ENCODE measurements at regions not wholly inside any gene's neighbourhood (a gene's known extent, or its start where the extent isn't known, plus 50 kb on each side); places are given as distances from the start of the nearest gene placed in this dataset.
"Not testable (repeated sequence)": the region's sequence is repeated elsewhere in the genome, so short reads cannot be mapped to it uniquely, and the experiment has no call there.

DNA sequence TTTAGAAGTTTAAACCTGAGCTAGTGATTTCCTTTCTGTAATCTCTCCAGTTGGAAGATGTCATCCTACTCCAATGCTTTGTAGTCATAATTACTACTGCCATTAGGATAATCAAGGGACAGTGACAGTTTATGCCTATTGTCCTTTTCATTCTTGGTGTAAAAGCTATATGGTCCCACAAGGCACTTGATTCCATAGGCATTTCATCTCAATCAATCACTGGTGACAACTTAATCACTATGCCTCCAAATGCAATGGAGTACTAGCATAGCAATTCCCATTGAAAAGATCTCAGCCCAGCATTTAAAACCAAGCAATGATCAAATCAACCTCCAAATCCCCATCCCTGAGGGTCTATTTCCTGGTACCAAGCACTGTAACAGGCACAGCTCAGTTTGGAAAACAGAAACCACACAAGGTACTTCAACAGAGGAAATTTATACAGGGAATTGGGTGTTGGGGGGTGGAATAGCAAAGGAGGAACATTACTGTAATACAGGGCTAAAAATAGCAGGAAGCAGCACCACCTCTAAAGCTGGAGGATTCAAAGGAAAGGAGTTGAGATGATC is 51.0 kb downstream of the FHIP2A start:
- no peak for DNase-seq (ENCODE audit: low spot score)

DNA sequence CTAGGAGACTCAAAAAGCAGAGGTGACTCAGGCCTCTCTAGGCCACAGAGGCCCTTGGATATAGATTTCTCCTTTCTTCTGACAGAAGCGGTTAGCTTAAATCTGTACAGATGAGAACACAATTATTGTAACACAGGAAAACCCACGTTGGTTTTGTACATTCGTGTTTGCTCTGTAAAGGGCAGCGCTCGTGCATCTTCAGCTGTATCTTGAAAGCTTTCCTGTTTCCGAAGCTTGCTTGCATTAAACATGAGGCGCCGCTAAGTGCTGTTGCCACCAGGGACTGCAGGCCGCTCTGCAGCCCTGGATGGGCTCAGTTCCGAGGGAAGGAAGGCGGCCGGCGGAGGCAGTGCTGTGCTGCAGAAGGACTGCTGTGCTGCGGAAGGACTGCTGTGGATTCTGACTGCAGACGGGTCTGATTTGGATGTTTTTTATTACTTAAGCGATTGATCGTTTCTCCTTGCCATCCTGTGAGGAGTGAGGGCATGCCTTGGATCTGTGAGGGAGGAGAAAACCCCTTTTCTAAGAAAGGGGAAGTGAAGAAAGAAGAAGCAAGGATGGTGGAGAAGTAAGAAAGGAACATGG is 53.3 kb downstream of the FHIP2A start:
- no peak for DNase-seq (ENCODE audit: low spot score)

- DNase-seq (ENCODE audit: low spot score): not testable (repeated sequence)
Measured at GRCh38 chr10:114875590-114876081, 54.1 kb downstream of the FHIP2A start.

DNA sequence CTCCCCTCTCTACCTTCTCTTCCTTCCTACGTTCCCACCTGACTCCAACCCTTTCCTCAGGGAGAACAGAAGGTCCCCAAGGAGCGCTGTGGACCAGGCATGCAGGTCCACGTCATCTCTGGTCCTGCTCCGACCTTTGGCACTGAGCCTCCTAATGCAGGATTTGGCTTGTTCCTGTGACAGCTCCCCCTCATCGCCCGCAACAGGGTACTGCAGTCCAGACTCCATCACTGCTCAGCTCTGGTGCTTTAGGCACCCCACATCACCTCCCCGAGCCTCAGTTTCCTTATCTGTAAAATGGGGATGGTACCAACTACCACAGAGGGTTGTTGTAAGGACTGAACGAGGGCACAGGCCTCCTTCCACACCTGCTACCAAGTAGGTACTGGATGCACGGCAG is 54.6 kb downstream of the FHIP2A start:
- DNase-seq (ENCODE audit: low spot score): no peak

DNA sequence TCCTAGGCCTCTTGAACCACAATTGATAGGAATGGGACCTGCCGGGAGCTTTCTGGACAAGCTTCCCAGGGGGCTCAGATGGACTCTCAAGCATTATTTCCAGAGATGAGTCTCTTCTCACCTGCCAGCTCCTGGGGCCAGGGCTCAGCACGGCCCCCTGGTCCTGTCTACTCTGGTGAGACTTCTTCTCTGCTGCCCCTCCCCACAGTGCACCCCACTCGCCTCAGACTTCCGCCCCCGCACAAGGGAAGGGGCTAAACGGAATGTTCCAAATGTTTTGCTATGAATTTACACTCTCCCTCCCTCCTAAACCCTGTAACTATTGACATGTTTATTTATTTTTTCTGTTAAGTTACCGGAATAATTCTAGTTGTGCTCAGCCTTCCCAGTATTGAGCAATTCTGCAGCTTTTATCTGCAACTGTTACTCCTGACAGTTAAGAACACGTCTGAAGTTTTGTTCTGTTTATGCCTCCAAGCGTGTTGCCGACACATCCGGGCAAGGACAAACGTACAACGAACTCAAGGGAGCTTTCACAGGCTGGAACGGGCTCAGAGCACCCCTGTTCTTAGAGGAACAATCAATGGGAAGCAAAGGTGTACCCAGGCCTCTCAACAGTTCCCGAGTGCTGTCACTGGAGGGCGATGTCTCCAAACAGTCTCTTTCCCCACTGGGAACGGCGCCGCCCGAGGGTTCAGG is 55.2 kb downstream of the FHIP2A start:
- peak; percentile 81 for DNase-seq (ENCODE audit: low spot score)

- DNase-seq (ENCODE audit: low spot score): no peak
Measured at GRCh38 chr10:114877301-114877644, 55.7 kb downstream of the FHIP2A start.

DNA sequence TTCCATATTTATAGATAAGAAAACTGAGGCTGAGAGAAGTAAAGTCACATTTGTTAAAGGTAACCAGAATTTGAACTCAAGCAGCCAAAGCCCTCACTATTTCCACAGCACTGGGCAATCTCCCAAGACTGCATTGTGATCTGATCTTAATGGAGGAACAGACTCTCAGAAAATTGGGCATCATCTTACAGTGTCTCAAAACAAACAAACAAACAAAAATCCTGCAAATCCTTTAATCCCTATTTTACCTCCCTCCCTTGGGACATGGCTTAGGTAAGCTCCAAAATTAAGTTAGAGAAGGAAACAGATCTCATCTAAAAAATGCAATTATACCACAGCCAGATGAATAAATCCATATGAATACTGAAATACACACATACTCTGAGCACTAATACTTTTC is 57.5 kb downstream of the FHIP2A start:
- no peak for DNase-seq (ENCODE audit: low spot score)

- peak; percentile 62 for DNase-seq (ENCODE audit: low spot score)
Measured at GRCh38 chr10:114879541-114880158, 58.1 kb downstream of the FHIP2A start.

DNA sequence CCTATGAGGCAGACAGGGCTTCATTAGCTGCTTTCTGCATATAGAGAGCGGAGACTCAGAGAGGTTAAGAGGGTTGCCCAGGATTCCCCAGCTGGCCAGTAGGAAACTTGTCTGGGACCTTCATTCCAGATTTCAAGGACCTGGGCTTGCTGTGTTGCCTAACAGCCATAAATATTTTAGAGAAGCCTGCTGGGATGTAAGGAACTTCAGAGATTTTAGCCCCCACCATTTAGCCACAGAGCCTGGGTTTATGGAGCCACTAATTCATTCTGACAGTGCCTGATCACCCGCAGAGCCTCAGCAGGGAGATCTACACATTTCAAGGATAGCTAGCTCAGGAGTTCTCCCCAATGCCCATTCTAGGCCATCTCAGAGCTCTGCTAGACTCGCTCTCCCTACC is 56.6 kb upstream of the TRUB1 start:
- DNase-seq (ENCODE audit: low spot score): no peak

GRCh38 chr10:114881901-114882300 is 56.1 kb upstream of the TRUB1 start:
- no peak for DNase-seq (ENCODE audit: low spot score)

- no peak for DNase-seq (ENCODE audit: low spot score)
Measured at GRCh38 chr10:114885443-114885842, 52.6 kb upstream of the TRUB1 start.
